ENCODE measurements at regions not wholly inside any gene's neighbourhood (a gene's known extent, or its start where the extent isn't known, plus 50 kb on each side); places are given as distances from the start of the nearest gene placed in this dataset.

GRCh38 chr2:80725001-80725400 lies 420.4 kb upstream of the LRRTM1 start:
- no peak for DNase-seq (ENCODE audit: low read depth in 4 of 4, low spot score in 3 of 4)

- DNase-seq (ENCODE audit: low read depth in 4 of 4, low spot score in 3 of 4), result no peak
Observed at GRCh38 chr2:80722803-80723202, 418.3 kb upstream of the LRRTM1 start.

- DNase-seq (ENCODE audit: low read depth in 4 of 4, low spot score in 3 of 4), result no peak
Observed at GRCh38 chr2:80719607-80720006, 415.1 kb upstream of the LRRTM1 start.

- no peak for DNase-seq (ENCODE audit: low read depth in 4 of 4, low spot score in 3 of 4)
Observed at GRCh38 chr2:80715433-80715832, 410.9 kb upstream of the LRRTM1 start.

GRCh38 chr2:80711915-80712314 lies 407.4 kb upstream of the LRRTM1 start:
- DNase-seq (ENCODE audit: low read depth in 4 of 4, low spot score in 3 of 4), result no peak

GRCh38 chr2:80706951-80707350 lies 402.4 kb upstream of the LRRTM1 start:
- no peak for DNase-seq (ENCODE audit: low read depth in 4 of 4, low spot score in 3 of 4)

- DNase-seq (ENCODE audit: low read depth in 4 of 4, low spot score in 3 of 4), result no peak
Observed at GRCh38 chr2:80706541-80706940, 402.0 kb upstream of the LRRTM1 start.

- DNase-seq (ENCODE audit: low read depth in 4 of 4, low spot score in 3 of 4), result no peak
Observed at GRCh38 chr2:80703532-80703931, 399.0 kb upstream of the LRRTM1 start.

- DNase-seq (ENCODE audit: low read depth in 4 of 4, low spot score in 3 of 4), result no peak
Observed at GRCh38 chr2:80700961-80701360, 396.4 kb upstream of the LRRTM1 start.

All from right renal pelvis (tissue), 4 donors.